T47D (cell line): ENCODE measurements at regions not wholly inside any gene's neighbourhood (a gene's known extent, or its start where the extent isn't known, plus 50 kb on each side); places are given as distances from the start of the nearest gene placed in this dataset.
A peak's percentile ranks its signal among the peaks of the same experiment; 100 is the strongest.

Source experiments
- DNase-seq, 2 experiments: peaks; one replicate each; pipeline versions ENCODE4 v3.0.0 to v3.0.0-alpha.2; 2011 to 2012; ENCODE audit warnings: low read depth in 1 of 2, low spot score in 1 of 2
- JUND ChIP-seq: IDR thresholded peaks from 2 replicates; pipeline ENCODE4 v1.6.1; 2012; ENCODE audit warnings: low read depth
- in situ Hi-C: cut with HindIII; loops from 2 replicates; pipeline ENCODE4 v1.10.0; 2016; ENCODE audit warnings: low sequenced_read_pairs, low pct_unique_long_range_greater_than_20kb

DNA sequence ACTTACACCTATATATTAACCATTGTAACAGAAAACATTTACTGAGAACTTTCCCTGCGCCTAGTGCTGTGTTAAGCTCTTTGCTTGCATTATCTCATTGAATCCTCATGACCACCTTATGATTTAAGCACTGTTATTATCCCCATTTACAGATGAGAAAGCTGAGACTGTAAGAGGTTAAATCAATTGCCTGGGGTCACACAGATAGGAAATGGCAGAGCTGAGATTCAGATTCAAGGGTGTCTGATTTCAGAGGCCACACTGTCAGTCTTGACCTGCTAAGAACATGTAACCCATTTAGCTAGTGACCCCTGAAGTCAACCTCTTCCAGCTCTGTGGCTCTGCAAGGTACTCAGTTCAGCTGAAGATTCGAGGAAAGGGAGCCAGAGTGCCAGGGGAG lies 143.9 kb downstream of the TLE3 start:
- DNase-seq: no peak
- TF ChIP-seq JUND: no peak
- in situ Hi-C loops: no loop called here

GRCh38 chr15:69954666-69955065 lies 143.1 kb downstream of the TLE3 start:
- no peak for DNase-seq
- in situ Hi-C loops: no loop called here
- TF ChIP-seq JUND: no peak

DNA sequence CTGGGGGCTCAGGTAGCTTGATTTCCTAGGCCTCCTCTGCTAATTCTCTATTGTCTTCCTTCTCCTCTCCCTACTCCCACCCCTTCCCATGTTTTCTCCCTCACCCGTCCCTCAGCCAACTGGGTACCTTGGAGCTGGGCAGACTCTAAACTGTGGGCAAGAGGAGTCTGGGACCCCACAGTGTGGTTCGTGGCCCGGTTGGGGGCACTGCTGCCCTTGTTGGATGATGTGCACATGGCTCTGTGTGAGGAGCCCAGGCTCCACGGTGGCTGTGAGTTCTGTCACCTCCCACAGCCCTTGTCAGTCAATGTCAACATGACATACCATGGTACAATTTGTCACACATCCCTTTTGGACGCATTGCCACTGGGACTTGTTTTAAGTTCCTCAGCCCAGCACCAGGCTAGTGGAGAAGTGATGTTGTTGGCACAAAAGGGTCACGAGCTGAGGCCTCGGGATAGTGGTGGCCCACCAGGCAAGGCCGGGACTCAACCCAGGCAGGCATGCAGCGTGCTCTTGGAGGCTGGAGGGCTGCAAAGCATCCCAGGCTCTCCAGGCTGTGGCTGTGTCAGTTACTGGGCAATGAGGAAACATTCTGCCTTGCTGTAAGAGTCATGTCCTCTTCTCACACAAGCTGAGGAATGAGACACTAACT lies 142.3 kb downstream of the TLE3 start:
- no peak for TF ChIP-seq JUND
- DNase-seq: no peak
- in situ Hi-C loops: no loop called here

DNA sequence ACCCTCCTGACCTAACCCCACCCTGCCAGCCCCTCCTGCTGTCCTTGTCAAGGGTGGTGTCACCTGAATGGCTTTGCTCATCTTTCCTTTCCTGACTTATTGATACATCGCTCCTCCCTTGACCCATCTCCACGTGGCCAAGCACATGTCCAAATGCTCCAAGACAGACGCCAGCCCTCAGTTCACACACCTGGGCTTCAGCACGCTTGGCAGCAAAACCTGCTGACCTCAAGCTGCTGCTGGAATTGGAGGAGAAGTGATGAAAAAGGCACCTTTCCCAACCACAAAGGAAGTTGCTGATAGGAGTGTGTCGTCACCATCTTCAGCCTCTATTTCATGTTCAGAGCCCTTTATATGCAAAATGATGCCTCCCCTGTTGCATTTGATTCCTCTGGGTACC lies 141.3 kb downstream of the TLE3 start:
- TF ChIP-seq JUND: no peak
- no peak for DNase-seq
- in situ Hi-C loops: no loop called here

- TF ChIP-seq JUND: no peak
- DNase-seq: peak in 1 of 2 experiments; percentile 52
- in situ Hi-C loops: no loop called here
Measured at GRCh38 chr15:69957175-69957574, 140.5 kb downstream of the TLE3 start.

DNA sequence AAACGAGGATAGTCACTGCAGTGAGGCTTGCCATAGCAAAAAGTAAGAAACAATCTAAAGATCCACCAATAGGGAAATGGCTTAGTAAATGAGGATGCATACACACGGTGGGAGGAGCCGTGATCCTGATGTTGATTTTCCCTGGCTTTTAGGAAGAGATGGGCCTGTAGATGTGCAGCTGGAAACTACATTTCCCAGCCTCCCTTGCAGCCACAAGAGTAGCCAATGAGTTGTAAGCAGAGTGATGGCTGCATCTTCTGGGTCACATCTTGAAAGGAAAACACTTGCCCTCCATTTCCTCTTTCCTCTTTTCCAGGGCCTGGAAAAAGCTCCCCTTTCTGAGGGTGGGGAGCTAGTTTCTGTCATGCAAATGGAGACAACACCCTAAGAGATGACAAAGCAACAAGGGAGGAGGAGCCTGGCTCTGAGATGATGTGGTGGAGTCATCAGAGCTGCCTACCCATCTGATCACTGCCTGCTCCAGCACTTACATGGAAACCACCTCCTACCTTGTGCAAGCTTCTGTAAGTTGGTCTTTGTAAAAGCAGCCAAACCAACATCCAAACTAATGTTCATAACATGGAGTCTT lies 139.1 kb downstream of the TLE3 start:
- peak in 1 of 2 experiments; percentile 43 for DNase-seq
- in situ Hi-C loops: no loop called here
- TF ChIP-seq JUND: no peak

GRCh38 chr15:69962561-69962960 lies 135.2 kb downstream of the TLE3 start:
- DNase-seq: no peak
- in situ Hi-C loops: no loop called here
- no peak for TF ChIP-seq JUND

DNA sequence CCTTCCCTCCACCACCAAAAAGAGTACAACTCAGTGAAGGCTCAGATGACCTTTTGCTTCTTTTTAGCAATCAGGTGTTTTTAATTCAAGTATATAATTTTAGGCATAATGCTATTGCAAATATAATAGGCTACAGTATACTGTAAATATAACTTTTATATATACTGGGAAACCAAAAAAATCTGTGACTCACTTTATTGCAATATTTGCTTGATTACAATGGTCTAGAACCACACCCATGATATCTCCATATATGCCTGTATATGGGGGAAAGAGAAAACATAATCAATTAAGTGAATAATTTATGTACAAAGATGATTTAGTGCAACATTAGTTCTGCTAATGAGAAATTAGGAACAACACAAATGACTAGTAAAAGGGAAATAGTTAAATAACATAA lies 134.3 kb downstream of the TLE3 start:
- in situ Hi-C loops: no loop called here
- DNase-seq: no peak

GRCh38 chr15:69971771-69972170 lies 125.9 kb downstream of the TLE3 start:
- no peak for TF ChIP-seq JUND
- DNase-seq: no peak
- in situ Hi-C loops: no loop called here

More for the DNA sequence above, 134.3 kb downstream of the TLE3 start:
- no peak for TF ChIP-seq JUND

GRCh38 chr15:69972436-69972835 lies 125.3 kb downstream of the TLE3 start:
- in situ Hi-C loops: no loop called here
- no peak for TF ChIP-seq JUND
- DNase-seq: no peak

- DNase-seq: peak; percentile 73 to 91
- peak; percentile 76; the same call in 1 of the 2 replicates for TF ChIP-seq JUND
- in situ Hi-C loops: no loop called here
Measured at GRCh38 chr15:69973102-69973714, 124.5 kb downstream of the TLE3 start.

- in situ Hi-C loops: no loop called here
- no peak for TF ChIP-seq JUND
- DNase-seq: no peak
Measured at GRCh38 chr15:69973880-69974279, 123.8 kb downstream of the TLE3 start.

DNA sequence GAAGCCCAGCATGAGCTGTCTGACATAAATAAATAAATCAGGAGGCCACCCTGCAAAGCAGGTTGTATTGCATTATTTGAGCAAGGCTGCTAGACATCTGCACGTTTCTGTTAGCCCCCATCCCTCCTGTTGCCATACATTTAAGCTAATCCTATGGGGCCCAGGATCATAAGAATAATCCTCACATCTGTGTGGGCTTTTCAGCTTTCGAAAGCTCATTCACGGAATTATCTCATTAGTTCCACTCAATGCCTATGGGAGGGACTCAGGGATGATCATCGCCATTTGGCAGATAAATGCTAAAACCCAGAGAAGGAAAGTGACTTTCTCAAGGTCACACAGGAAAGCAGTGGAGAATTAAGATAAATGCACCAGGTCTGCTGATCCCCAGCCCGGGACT lies 123.4 kb downstream of the TLE3 start:
- in situ Hi-C loops: no loop called here
- no peak for DNase-seq
- TF ChIP-seq JUND: no peak

GRCh38 chr15:69976366-69976994 lies 121.2 kb downstream of the TLE3 start:
- peak; percentile 39 to 87 for DNase-seq
- in situ Hi-C loops: no loop called here
- TF ChIP-seq JUND: no peak
